ENCODE measurements at regions not wholly inside any gene's neighbourhood (a gene's known extent, or its start where the extent isn't known, plus 50 kb on each side); places are given as distances from the start of the nearest gene placed in this dataset.

GRCh38 chr10:118537623-118538022, 57.8 kb downstream of the PRLHR start:
- DNase-seq (ENCODE audit: low read depth in 3 of 3, low spot score in 2 of 3) = no peak

GRCh38 chr10:118534136-118534535, 61.3 kb downstream of the PRLHR start:
- DNase-seq (ENCODE audit: low read depth in 3 of 3, low spot score in 2 of 3) = no peak

GRCh38 chr10:118531105-118531852, 64.2 kb downstream of the PRLHR start:
- DNase-seq (ENCODE audit: low read depth in 3 of 3, low spot score in 2 of 3) = no peak

- no peak for DNase-seq (ENCODE audit: low read depth in 3 of 3, low spot score in 2 of 3)
Measured at GRCh38 chr10:118528426-118528825, 67.0 kb downstream of the PRLHR start.

- no peak for DNase-seq (ENCODE audit: low read depth in 3 of 3, low spot score in 2 of 3)
Measured at GRCh38 chr10:118523775-118524174, 71.7 kb downstream of the PRLHR start.

- DNase-seq (ENCODE audit: low read depth in 3 of 3, low spot score in 2 of 3) = no peak
Measured at GRCh38 chr10:118522791-118523498, 72.5 kb downstream of the PRLHR start.

GRCh38 chr10:118521415-118522117, 73.9 kb downstream of the PRLHR start:
- DNase-seq (ENCODE audit: low read depth in 3 of 3, low spot score in 2 of 3) = no peak

GRCh38 chr10:118520116-118520742, 75.2 kb downstream of the PRLHR start:
- no peak for DNase-seq (ENCODE audit: low read depth in 3 of 3, low spot score in 2 of 3)

- no peak for DNase-seq (ENCODE audit: low read depth in 3 of 3, low spot score in 2 of 3)
Measured at GRCh38 chr10:118518095-118518494, 77.4 kb downstream of the PRLHR start.

GRCh38 chr10:118516716-118517115, 78.7 kb downstream of the PRLHR start:
- DNase-seq (ENCODE audit: low read depth in 3 of 3, low spot score in 2 of 3) = no peak

- no peak for DNase-seq (ENCODE audit: low read depth in 3 of 3, low spot score in 2 of 3)
Measured at GRCh38 chr10:118513174-118513573, 82.3 kb downstream of the PRLHR start.

GRCh38 chr10:118511711-118512110, 83.7 kb downstream of the PRLHR start:
- no peak for DNase-seq (ENCODE audit: low read depth in 3 of 3, low spot score in 2 of 3)

GRCh38 chr10:118508863-118509262, 86.6 kb downstream of the PRLHR start:
- DNase-seq (ENCODE audit: low read depth in 3 of 3, low spot score in 2 of 3) = no peak

GRCh38 chr10:118508355-118508754, 87.1 kb downstream of the PRLHR start:
- no peak for DNase-seq (ENCODE audit: low read depth in 3 of 3, low spot score in 2 of 3)

- DNase-seq (ENCODE audit: low read depth in 3 of 3, low spot score in 2 of 3) = no peak
Measured at GRCh38 chr10:118506671-118507590, 88.5 kb downstream of the PRLHR start.

GRCh38 chr10:118505363-118505762, 90.1 kb downstream of the PRLHR start:
- no peak for DNase-seq (ENCODE audit: low read depth in 3 of 3, low spot score in 2 of 3)

- DNase-seq (ENCODE audit: low read depth in 3 of 3, low spot score in 2 of 3) = no peak
Measured at GRCh38 chr10:118504467-118505205, 90.8 kb downstream of the PRLHR start.

GRCh38 chr10:118504044-118504443, 91.4 kb downstream of the PRLHR start:
- no peak for DNase-seq (ENCODE audit: low read depth in 3 of 3, low spot score in 2 of 3)

- no peak for DNase-seq (ENCODE audit: low read depth in 3 of 3, low spot score in 2 of 3)
Measured at GRCh38 chr10:118503192-118503591, 92.3 kb downstream of the PRLHR start.

All from right renal cortex interstitium (tissue), 3 donors.